ENCODE measurements at regions not wholly inside any gene's neighbourhood (a gene's known extent, or its start where the extent isn't known, plus 50 kb on each side); places are given as distances from the start of the nearest gene placed in this dataset.

DNA sequence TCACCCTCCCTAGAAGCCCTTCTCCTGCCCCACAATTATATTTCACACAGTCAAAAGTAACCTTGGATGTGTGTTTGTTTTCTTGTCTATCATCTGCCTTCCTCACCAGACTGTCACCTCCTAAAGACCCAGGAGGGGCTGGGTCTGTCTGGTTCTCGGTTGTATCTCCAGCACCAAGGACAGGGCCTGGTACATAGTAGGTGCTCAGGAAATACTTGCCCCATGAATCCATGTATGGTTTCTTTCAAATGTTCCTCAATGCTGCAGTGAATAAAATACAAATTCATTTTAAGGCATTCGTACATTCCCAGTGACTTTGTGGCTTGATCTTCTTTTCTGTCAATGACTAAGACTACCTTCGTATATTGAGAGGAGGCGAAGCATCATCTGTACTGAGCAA lies 122.9 kb upstream of the ZNF716 start:
- Histone ChIP-seq H3K4me1 (ENCODE audit: insufficient read depth) (no peaks in the 10 kb centered on the region), H3K9me3 (ENCODE audit: low read depth) (no peaks in the 10 kb centered on the region), H3K27ac (no peak overlapping the region), H3K4me2 (no peak overlapping the region), H3K9me2 (replicated peaks; ENCODE audit: insufficient read depth) (no peaks in the 10 kb centered on the region), H2AFZ (no peak overlapping the region), H3K27me3 (no peaks in the 10 kb centered on the region), H3K79me2 (no peaks in the 10 kb centered on the region), H3K36me3 (replicated peaks; ENCODE audit: insufficient read depth, low read depth) (no peaks in the 10 kb centered on the region), H4K20me1 (ENCODE audit: insufficient read depth, poor library complexity, severe bottlenecking) (no peaks in the 10 kb centered on the region), H3K4me3 (no peak overlapping the region)
- WGBS (ENCODE audit: low lambda C conversion rate, missing lambda C conversion rate): 82% methylated on average over 4 of the region's 4 CpGs
- TF ChIP-seq, protein P1, sequence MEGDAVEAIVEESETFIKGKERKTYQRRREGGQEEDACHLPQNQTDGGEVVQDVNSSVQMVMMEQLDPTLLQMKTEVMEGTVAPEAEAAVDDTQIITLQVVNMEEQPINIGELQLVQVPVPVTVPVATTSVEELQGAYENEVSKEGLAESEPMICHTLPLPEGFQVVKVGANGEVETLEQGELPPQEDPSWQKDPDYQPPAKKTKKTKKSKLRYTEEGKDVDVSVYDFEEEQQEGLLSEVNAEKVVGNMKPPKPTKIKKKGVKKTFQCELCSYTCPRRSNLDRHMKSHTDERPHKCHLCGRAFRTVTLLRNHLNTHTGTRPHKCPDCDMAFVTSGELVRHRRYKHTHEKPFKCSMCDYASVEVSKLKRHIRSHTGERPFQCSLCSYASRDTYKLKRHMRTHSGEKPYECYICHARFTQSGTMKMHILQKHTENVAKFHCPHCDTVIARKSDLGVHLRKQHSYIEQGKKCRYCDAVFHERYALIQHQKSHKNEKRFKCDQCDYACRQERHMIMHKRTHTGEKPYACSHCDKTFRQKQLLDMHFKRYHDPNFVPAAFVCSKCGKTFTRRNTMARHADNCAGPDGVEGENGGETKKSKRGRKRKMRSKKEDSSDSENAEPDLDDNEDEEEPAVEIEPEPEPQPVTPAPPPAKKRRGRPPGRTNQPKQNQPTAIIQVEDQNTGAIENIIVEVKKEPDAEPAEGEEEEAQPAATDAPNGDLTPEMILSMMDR (IDR thresholded peaks at IDR 0.05; ENCODE audit: poor library complexity): no peak
- TF ChIP-seq EZH2 (IDR thresholded peaks at IDR 0.05; ENCODE audit: borderline replicate concordance) (no peak), EZH2phosphoT487 (IDR thresholded peaks at IDR 0.05; ENCODE audit: low read depth, severe bottlenecking, unreplicated experiment) (no peak)
- no peak for DNase-seq (ENCODE audit: low spot score)

DNA sequence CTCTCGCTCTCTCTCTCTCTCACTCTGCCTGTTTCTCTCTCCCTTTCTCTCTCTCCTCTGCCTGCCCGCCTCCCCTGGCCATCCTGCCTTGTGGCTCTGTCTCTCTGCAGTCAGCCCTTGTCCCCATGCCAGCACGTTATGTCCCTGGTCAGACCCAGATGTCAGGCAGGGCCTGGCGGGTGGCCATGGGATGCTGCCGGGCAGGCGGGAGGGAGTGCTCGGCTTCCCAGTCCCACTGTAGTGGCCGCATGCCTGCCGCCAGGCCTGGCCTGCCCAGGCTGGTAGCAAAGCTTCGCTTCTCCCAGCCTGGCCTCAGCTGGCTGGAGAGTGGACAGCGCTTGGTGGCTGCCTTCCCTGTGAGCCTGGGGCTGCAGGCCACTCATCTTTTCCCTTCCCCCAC lies 121.5 kb upstream of the ZNF716 start:
- no peaks in the 10 kb centered on the region for H3K9me3 ChIP-seq (ENCODE audit: low read depth)
- H3K79me2 ChIP-seq: no peaks in the 10 kb centered on the region
- WGBS (ENCODE audit: low lambda C conversion rate, missing lambda C conversion rate): 73% methylated on average over 10 of the region's 11 CpGs
- H3K4me1 ChIP-seq (ENCODE audit: insufficient read depth): no peaks in the 10 kb centered on the region
- no peak overlapping the region for H3K27ac ChIP-seq
- H3K36me3 ChIP-seq (replicated peaks; ENCODE audit: insufficient read depth, low read depth): no peaks in the 10 kb centered on the region
- no peaks in the 10 kb centered on the region for H3K27me3 ChIP-seq
- no peaks in the 10 kb centered on the region for H3K9me2 ChIP-seq (replicated peaks; ENCODE audit: insufficient read depth)
- no peak overlapping the region for H2AFZ ChIP-seq
- DNase-seq (ENCODE audit: low spot score): no peak
- no peak overlapping the region for H3K4me3 ChIP-seq
- no peaks in the 10 kb centered on the region for H4K20me1 ChIP-seq (ENCODE audit: insufficient read depth, poor library complexity, severe bottlenecking)
- TF ChIP-seq EZH2phosphoT487 (IDR thresholded peaks at IDR 0.05; ENCODE audit: low read depth, severe bottlenecking, unreplicated experiment) (no peak), EZH2 (IDR thresholded peaks at IDR 0.05; ENCODE audit: borderline replicate concordance) (no peak)
- TF ChIP-seq, protein P1 (IDR thresholded peaks at IDR 0.05; ENCODE audit: poor library complexity): no peak
- H3K4me2 ChIP-seq: no peak overlapping the region

DNA sequence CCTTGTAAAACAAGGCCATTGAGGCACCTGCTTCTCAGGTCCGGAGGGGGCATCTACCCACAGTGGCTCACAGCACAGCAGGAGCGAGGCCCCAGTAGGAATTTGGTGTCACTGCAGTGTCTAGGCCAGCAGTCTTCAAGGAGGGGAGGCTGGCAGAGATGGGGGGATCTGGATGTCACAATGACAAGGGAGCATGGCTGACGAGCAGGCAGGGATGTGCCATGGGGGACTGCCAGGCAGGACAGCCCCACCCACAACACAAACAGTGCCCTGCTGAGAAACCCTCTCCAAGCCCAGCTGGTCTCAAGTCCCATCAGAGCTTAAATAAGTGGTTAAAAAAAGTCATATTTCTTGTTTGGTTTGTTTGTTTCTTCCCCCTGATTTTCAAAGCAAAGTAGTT lies 121.0 kb upstream of the ZNF716 start:
- 60% methylated on average over 3 of the region's 3 CpGs for WGBS (ENCODE audit: low lambda C conversion rate, missing lambda C conversion rate)
- H3K9me3 ChIP-seq (ENCODE audit: low read depth): no peaks in the 10 kb centered on the region
- H2AFZ ChIP-seq: no peak overlapping the region
- H3K9me2 ChIP-seq (replicated peaks; ENCODE audit: insufficient read depth): no peaks in the 10 kb centered on the region
- no peaks in the 10 kb centered on the region for H3K79me2 ChIP-seq
- no peak overlapping the region for H3K4me3 ChIP-seq
- H3K4me1 ChIP-seq (ENCODE audit: insufficient read depth): no peaks in the 10 kb centered on the region
- TF ChIP-seq, protein P1 (IDR thresholded peaks at IDR 0.05; ENCODE audit: poor library complexity): no peak
- TF ChIP-seq EZH2phosphoT487 (IDR thresholded peaks at IDR 0.05; ENCODE audit: low read depth, severe bottlenecking, unreplicated experiment) (no peak), EZH2 (IDR thresholded peaks at IDR 0.05; ENCODE audit: borderline replicate concordance) (no peak)
- H3K4me2 ChIP-seq: no peak overlapping the region
- no peak for DNase-seq (ENCODE audit: low spot score)
- no peaks in the 10 kb centered on the region for H3K36me3 ChIP-seq (replicated peaks; ENCODE audit: insufficient read depth, low read depth)
- no peak overlapping the region for H3K27ac ChIP-seq
- H4K20me1 ChIP-seq (ENCODE audit: insufficient read depth, poor library complexity, severe bottlenecking): no peaks in the 10 kb centered on the region
- H3K27me3 ChIP-seq: no peaks in the 10 kb centered on the region
